ENCODE measurements at regions not wholly inside any gene's neighbourhood (a gene's known extent, or its start where the extent isn't known, plus 50 kb on each side); places are given as distances from the start of the nearest gene placed in this dataset.

- no peak for TF ChIP-seq GATA3 (IDR thresholded peaks at IDR 0.05; ENCODE audit: low read depth, low read length)
- TF ChIP-seq GATA2 (IDR thresholded peaks at IDR 0.05; ENCODE audit: low read depth, low read length), result no peak
Measured at GRCh38 chr1:214101828-214102227, 114.1 kb downstream of the PROX1 start.

All from SH-SY5Y (cell line).